ENCODE measurements at regions not wholly inside any gene's neighbourhood (a gene's known extent, or its start where the extent isn't known, plus 50 kb on each side); places are given as distances from the start of the nearest gene placed in this dataset.

DNA sequence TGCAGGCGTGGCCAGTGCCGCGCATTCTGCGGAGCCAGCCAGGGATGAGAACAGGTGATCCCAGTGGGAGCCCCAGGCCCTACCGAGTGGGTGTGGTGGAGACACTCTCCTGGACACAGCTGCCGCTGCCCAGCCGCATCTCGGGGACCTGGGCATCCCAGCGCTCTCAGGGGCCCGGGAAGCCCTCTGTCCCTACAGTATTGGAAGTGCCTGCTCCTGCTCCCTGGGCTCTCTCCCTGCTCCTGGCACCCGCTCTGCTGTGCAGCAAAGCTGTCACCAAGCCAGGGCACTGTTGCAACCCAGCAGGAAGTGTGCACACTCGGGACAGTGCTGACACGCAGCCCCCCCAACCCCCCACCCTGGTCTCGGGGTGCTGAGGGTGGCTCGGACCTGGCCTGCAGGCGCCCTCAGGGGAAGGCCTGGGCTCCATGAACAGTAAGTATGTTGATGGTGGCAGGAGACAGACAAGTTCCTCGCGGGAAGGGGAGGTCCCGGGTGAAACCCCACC, 1177.4 kb upstream of the GBE1 start:
- DNase-seq = no peak

DNA sequence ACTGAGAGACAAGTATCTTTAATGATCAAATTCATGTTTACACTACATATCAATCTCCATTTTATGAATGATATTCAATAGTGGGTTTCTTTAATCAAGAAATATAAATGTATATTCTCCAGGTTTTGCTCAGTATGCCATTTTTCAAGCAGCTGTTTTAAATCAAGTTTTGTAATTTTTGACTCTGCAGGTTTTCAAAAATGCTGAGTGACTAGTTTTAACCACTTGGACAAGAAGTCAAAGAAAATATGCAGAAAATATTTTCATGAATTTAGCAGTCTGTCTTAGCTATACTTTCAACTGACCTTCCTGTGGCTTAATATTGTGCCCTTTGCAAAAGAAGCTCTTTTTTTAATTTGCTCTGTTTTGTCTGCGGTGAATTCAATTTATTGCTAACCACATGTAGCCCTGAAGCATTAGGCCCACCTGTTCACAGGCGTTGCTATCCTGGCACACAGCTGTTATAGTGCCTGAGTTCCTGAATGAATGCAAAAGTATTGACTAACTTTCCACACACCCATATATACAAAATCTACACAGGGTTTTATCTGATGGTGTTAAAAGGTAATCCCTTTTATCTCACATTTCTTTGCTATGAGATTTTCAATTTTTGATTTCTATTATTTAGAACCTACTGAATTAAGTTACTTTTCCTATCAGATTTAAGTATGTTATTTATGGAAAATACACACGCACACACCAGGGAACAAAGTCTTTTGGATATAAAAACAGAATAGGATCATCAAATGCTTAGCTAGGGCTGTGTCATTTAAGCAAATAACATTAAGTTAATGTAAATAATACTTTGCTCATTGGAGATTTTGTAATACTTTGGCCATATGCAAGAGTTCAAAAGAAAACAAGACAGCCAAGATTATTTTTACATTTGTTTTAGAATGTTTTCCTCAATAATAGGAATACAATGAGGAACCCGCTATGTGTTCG, 1166.1 kb upstream of the GBE1 start:
- no peak for DNase-seq

DNA sequence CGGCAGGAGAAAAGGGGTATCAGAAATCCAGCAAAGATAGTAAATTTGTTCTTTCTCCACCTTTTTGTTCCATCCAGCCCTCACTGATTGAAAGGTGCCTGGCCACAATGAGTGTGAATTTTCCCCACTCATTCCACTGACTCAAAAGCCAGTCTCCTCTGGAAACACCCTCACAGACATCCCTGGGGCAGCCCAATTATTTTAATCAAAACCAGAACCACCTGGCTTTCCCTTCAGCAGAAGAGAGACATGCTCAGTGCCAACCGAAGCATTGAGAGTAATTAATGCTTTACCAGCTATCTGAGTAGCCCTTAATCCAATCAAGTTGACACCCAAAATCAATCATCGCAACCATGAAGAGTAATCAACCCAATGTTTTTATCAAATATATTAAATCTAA, 1129.6 kb upstream of the GBE1 start:
- DNase-seq = no peak

DNA sequence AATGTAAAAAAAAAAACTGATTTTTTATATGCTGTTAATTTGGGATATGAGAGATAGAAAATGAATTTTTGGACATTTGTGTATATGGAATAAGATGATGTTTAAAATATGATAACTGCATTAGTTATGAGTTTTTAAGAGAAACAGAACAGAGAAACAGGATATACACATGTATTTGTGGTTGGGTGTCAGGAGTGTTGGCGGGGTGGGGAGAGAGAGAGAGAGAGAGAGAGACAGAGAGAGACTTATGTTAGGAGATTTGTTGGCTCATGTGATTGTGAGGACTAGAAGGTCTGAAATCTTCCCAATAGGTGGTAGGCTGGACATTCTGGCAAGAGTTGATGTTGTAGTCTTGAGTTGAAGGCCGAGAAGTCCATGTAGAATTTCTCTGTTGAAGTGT, 1121.6 kb upstream of the GBE1 start:
- DNase-seq = no peak

DNA sequence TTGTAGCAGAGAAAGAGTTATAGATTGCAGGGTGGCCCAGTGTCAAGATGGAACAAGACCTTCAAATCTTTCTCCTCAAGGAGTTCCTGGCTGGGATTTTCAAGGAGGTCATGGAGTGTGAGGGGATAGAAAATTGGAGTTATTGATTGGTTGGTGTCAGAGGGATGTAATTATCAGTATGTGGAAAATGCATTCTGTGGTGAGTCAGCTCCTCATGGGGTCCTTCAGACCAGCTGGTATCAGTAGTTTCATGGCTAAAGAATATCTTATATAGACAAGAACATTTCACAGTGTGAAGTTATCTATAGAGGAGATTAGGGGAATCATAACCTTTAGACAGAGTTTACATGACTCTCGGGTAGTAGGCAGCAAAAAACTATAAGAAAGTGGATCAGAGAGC, 1114.0 kb upstream of the GBE1 start:
- no peak for DNase-seq

DNA sequence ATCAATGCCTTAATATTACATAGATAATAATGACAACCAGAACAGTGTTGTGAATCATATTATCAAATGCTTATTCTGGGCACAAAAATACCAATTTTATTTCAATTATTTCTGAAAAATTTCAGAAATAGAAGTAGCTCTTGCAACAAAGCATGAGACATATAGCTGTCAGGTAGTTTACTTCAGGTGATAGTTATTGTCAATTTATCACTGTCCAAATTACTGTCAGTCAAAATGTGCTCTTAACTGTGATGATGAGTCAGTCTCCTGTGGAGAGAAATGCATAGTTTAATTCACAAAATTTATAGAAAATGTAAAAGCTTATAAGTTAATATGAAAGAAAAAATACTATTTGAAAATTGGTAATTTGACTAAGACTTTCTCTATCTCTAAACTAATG, 1078.4 kb upstream of the GBE1 start:
- no peak for DNase-seq

DNA sequence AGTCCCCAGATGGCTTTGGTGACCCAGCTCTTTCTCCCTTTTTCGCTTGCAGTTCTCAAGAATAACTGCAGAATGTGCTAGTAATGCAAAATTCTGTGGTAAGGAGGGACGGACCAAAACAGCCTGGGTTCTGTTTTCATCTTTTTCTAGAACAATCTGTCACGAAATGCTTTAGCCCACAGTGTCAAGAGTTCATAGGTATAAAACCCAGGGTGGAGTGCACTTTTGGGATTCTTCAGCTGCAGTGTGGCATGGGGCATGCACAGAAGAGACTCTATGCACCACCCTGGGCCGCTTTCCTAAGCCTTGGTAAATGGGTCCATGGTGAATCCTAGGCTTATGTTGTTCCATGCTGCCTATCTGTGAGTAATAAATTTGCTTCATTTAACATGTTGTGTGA, 1072.7 kb upstream of the GBE1 start:
- no peak for DNase-seq

DNA sequence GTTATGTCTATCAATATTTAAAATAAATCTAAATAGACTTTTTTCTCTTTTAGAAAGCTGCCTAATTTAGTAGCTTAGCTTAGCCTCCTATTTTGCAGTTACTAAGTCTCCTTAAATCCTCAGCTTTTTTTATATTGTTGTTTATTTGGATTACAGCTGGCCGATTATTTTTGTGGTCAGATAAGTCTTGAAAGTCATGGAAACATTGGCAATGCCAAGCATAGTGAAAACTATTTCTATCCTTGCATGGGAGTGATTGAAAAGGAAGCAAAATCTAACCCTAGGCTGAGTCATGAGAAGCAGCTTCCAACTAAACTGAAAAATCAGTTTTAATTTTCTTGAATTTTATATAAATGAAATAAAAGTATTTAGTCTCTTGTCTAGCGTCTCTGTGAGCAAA, 1063.0 kb upstream of the GBE1 start:
- DNase-seq = no peak

DNA sequence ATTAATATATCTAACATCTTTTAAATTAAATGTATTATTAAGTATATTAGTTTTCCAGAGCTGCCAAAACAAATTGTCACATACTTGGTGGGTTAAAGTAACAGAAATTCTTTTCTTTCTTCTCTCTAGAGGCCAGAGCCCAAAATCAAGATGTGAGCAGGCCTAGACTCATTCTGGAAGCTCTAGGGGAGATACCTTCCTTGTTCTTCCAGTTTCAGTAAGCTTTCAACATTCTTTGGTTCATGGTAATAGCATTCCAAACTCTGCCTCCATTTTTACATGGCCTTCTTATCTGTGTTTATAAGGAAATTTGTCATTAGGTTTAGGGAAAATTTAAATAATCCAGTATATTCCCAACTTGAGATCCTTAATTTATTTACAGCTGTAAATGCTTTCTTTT, 1054.6 kb upstream of the GBE1 start:
- no peak for DNase-seq

DNA sequence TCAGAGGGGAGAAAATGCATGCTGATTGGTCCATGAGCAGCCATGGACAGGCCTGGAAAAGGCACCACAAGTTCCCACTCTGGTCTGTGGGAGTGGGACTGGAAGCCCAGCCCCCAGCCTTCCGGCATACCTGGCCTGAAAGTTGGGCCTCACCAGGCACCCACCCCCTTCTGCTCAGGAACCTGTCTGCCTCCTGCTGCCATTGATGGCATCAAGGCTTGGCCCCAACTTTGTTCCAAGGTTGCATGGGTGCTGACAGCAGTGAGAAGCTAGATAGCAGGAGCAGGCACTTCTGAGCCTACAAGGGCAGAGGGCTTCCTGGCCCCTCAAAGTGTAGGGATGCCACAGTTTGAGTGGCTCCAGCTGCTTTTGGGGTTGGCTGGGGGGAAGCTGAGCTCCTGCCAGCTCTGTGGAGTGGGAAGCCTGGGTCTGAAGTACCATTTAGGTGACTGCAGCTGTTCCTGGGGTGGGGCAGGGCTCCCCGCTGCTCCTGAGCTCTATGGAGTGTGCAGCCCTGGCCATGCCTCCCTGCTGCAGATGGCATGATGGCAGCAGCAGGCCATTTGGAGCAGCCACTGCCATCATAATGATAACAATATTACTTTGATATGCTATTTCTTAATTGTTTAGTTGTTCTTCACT, 1054.1 kb upstream of the GBE1 start:
- no peak for DNase-seq

DNA sequence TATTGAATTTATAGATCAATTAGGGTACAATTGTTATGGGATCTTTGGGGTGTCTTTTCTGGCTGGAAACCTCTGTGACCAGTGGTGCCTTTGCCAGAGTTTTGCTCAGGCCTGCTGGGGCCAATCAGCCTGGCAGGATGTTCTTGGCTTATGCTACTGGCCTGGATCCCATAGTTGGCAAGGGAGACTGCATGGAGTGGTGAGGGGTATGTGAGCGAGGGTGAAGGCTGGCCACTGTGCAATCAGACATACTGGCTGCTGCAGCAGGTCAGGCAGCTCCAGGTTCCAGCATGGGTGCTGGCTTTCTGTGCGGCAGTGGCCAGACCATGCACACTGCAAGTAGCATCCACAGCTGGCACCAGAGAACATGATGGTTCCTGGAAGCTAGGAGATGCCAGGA, 1053.2 kb upstream of the GBE1 start:
- no peak for DNase-seq

DNA sequence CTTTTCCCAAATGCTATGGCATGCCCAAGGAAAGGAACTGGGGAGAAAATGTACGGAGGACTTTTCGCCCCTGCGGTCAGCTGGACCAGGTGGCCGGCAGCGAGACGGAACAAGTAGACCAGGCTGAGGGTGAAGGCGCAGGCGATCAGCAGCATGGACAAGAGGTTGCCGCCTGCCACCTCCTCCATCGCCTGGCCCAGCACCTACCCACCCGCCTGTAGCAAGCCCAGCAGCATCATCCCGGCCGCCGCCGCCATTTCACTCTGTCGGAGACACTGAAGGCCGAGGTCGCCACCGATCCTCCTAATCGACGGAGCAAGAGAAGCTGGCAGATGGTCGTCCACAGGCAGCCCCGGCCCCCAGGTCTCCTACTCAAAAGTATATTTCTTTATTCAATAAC, 1046.3 kb upstream of the GBE1 start:
- no peak for DNase-seq

DNA sequence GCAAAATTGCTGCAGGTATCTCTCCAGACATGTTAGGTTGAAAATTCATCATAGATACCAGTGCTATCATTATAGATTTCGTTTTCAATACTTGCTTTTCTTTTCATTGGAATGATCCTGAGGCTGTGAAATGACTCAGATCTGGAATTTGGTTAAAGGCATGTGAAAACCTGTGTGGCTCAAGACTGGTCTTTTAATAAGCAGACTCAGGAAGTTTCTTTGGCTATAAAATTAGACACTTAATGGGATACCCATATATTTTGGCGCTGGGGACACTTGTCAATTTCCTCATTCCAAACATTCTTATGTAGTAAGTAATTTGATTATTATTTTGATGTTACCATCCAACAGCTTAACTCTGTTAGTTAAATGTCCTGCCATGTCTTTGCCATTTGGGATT, 1041.1 kb upstream of the GBE1 start:
- DNase-seq = no peak

DNA sequence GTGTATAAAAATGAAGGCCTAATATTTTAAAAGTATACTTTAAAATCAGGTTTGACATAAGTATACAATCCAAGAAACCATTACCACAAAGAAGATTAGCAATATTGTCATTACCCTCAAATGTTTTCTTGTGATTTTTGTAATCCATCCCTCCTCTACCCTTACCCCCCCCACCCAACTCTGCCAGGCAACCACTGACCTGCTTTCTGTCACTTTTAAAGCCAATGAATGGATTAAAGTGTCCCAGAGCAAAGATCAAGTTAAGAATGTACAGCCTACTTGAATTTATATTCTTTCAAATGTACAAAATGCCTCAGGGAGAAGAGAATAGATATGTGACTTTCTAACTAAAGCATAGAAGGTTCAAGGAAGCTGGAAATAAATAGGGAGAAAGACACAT, 1038.8 kb upstream of the GBE1 start:
- DNase-seq = no peak

DNA sequence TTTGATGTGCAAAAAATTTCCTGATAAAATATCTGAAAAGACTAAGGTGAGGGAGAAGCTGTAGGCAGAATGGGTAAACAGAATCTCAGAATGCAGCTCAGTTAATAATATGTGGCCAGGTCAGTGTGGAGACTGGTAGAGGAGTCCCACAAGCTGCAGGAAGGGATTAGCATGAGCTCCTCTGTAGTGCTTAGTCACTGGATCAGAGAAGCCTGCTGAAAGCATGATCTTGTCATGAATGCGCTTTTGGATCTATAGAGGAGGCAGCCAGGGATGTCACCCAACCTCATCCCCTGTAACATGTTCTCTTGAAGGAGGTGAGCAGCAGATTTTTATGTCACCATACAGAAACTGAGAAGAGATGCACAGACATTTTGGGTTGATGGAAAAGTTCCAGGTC, 1035.3 kb upstream of the GBE1 start:
- no peak for DNase-seq

DNA sequence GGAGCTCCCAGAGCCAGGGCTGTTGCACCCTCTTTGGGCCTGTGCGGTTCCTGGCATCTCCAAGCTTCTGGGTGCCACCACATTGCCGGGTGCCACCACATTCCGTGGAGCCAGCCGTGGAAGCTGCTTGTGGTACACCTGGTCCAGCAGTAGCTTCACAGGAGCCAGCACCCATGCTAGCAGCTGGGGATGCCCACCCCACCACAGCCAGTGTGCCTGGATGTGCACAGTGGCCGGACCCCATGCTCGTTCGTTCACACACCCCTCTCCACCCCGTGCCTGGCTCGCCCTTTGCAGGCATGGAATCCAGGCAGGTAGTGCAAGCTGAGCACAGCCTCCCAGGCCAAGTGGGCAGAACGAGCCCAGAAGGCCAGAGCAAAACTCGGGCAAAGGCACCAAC, 1029.8 kb upstream of the GBE1 start:
- DNase-seq = no peak

DNA sequence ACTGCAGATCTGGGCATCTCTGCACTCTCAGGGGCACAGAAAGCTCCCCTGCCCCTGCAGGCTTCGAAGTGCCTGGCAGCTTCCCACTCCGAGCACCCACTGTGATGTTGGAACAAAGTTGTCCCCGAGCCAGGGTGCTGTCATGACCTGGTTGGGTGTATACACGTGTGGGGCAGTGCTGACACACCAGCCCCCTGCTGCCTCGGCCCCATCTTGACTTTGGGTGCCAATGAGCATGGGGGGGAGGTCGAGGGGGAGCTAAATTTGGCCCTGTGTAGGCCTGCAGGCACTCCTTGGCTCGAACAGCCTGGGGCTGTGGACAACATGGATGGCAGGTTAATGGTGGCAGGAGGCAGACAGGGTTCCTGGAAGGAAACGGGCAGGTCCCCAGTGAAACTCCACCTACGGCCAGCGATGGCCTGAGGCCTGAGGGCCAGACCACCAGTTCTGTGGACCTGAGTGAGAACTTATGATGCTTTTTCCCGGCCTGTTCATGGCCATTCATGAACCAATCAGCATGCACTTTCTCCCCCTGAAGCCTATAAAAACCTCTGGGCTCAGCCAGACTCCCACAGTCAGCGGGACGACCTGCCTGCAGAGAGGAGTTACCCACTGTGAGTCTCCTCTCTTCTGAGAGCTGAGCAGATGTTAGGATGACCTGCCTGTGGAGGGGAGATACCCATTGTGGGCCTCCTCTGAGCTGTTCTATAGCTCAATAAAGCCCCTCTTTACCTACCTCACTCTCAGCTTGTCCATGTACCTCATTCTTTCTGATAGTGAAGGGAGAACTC, 1029.1 kb upstream of the GBE1 start:
- no peak for DNase-seq

DNA sequence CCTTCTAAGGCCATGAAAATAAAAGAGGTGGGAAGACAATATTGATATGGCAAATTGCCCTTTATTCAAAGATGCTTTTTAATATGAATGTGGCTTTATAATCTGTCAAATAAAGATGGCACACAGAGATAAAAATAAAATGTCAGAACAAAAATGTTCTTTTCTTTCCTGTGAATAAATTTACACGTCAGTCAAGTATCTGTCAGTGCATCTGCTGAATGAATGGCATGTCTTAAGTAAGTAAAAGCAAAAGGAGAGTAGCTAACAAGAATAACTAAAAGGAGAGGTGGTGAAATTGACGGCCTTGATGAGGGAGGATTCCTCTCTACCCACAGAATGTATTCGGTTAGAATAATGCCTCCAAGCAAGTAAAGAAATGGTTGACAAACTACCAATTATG, 1021.7 kb upstream of the GBE1 start:
- DNase-seq = no peak

DNA sequence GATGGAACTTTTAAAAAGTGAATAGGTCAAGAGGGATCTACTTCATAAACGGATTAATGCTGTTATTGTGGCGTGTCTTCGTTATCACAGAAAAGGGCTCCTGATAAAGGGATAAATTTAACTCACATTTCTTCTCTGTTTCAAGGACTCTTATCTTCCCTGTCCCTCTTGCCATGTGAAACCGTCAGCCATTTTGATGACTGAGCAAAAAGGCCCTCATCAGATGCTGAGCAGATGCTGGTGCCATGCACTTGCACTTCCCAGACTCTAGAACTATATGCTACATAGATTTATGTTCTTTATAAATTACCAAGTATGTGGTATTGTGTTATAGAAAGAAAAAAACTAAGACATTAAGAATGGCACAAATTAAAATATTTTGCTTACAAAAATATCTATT, 1011.8 kb upstream of the GBE1 start:
- no peak for DNase-seq

DNA sequence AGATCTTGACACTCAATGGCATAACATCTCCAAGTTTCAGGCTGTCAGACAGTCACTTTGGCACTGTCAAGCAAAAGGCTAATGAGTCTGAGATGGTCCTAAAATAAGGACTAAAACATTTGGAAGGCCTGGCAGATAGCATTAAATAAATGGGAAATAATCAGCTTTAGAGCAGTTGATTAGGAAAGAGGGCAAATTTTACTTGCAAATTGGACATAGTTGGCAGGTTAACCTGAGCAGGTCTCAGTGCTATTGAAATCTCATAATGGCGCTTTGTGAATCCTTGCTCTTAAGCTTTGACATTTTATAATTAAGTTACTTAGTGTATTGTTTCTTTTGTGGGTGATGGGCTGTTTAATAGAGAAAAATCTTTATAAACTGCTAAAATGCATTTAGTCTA, 1003.1 kb upstream of the GBE1 start:
- no peak for DNase-seq

DNA sequence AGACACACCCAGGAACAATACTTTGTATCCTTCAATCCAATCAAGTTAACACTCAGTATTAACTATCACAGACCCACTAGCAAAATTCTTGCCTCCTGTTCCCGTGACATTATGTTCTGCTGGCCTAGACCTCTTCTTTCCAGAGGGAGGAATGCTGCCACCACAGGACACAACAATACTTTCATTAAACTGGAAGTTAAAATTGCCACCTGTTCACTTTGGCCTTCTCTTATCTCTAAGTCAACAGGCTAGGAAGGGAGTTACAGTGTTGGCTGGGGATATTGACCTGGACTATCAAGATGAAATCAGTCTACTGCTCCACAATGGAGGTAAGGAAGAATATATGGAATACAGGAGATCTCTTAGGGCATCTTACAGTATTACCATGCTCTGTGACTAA, 1000.4 kb upstream of the GBE1 start:
- DNase-seq = no peak

DNA sequence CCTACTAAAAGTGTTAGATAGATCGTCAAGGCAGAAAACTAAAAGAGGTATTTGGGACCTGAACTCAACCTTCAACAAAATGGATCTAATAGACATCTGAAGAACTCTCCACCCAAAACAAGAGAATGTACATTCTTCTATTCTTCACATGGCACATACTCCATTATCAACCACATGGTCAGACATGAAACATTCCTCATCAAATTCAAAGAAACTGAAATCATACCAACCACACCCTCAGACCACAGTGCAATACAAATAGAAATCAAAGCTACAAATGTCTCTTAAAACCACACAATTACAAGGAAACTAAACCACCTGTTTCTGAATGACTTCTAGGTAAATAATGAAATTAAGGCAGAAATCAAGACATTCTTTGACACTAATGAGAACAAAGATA, 984.1 kb upstream of the GBE1 start:
- DNase-seq = no peak

DNA sequence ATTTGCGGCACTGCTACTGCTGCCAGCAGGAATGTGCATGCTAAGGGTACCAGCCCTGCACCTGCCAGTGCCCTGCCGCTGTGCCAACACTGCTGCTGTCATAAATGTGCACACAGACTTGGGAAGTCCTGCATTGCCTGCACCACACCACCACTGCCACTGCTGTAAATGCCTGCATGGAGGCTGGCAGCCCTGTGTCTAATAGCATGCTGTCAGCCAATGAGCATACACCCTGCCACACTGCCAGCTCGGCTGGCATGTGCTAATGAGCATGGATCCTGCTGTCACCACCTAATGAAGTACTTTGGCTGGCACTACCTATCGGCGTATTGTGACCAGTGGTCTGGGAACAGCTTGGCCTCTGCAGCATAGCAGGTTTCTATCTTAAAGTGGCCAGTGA, 981.8 kb upstream of the GBE1 start:
- no peak for DNase-seq

DNA sequence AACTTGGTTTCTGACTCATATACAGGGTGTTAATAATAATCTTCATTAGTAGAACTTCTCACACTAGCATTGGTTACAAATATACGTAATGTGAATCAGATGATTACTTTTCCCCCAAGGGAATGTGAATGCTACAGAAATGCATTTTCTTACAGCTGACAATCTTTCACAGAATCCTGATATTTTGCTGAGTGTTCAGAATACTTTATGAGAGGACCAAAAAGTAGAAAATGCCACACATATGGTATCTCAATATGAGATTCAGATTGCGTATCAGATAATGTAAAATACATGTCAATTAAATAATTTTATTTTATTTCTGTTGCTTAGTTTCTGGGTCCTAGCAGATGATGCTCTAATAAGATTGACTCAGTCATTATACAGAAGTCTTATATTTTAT, 979.9 kb upstream of the GBE1 start:
- DNase-seq = no peak

Measured in NCI-H524 treated with DMSO at 0.1 percent for 48 hours (cell line).